BJ (cell line): ENCODE measurements at regions not wholly inside any gene's neighbourhood (a gene's known extent, or its start where the extent isn't known, plus 50 kb on each side); places are given as distances from the start of the nearest gene placed in this dataset.
"Not testable (repeated sequence)": the region's sequence is repeated elsewhere in the genome, so short reads cannot be mapped to it uniquely, and the experiment has no call there.

Source experiments
- CTCF ChIA-PET: fragments of 350-600 bp; formaldehyde crosslinking; extraction: SDS; loops from one replicate; lab custom pipeline; 2021; ENCODE audit warnings: antibody characterized with exemption, inconsistent platforms; lab: Yijun Ruan, JAX
- POLR2A ChIA-PET: fragments of 300-600 bp; sonication (Branson Sonifier 250); formaldehyde crosslinking; extraction: SDS; loops from one replicate; lab custom pipeline; 2021; ENCODE audit warnings: antibody characterized with exemption; lab: Charles Lee
- DNase-seq: peaks from one replicate; pipeline ENCODE4 v3.0.0-alpha.2; 2011; ENCODE audit warnings: low read depth
- H3K27me3 ChIP-seq: 2 replicates; pipeline ENCODE4 v1.6.0; 2011; ENCODE audit warnings: low read length; ENCODE audit not compliant: control insufficient read depth, insufficient read depth
- H3K36me3 ChIP-seq: 2 replicates; pipeline ENCODE4 v1.5.1; 2011; ENCODE audit warnings: low read length; ENCODE audit not compliant: control insufficient read depth, insufficient read depth
- H3K4me3 ChIP-seq: 2 replicates; pipeline ENCODE4 v1.5.1; 2011; ENCODE audit warnings: low read depth, mild to moderate bottlenecking, control low read depth, low read length
- CTCF ChIP-seq: IDR thresholded peaks from 2 replicates; pipeline ENCODE4 v1.5.1; 2011; ENCODE audit warnings: low read depth, mild to moderate bottlenecking, control low read depth, inconsistent platforms, low read length, moderate library complexity; ENCODE audit not compliant: insufficient read depth

GRCh38 chr1:192890134-192890533 is 81.3 kb downstream of the RGS2 start:
- ChIA-PET POLR2A (no interaction called here), CTCF (no interaction called here)
- H3K36me3 ChIP-seq, result no peaks in the 10 kb centered on the region
- no peak overlapping the region for H3K4me3 ChIP-seq
- H3K27me3 ChIP-seq, result no peaks in the 10 kb centered on the region
- TF ChIP-seq CTCF, result no peak
- DNase-seq, result no peak

- ChIA-PET POLR2A (no interaction called here), CTCF (no interaction called here)
- no peak for DNase-seq
- TF ChIP-seq CTCF, result no peak
- Histone ChIP-seq H3K36me3 (no peaks in the 10 kb centered on the region), H3K4me3 (no peak overlapping the region), H3K27me3 (no peaks in the 10 kb centered on the region)
Observed at GRCh38 chr1:192892934-192893333, 84.1 kb downstream of the RGS2 start.

GRCh38 chr1:192895487-192895886 is 86.6 kb downstream of the RGS2 start:
- H3K27me3 ChIP-seq, H3K36me3 ChIP-seq, CTCF ChIA-PET, POLR2A ChIA-PET, DNase-seq, H3K4me3 ChIP-seq: not testable (repeated sequence)

- no peak overlapping the region for H3K4me3 ChIP-seq
- POLR2A ChIA-PET, result no interaction called here
- no peaks in the 10 kb centered on the region for H3K36me3 ChIP-seq
- no peaks in the 10 kb centered on the region for H3K27me3 ChIP-seq
- CTCF ChIA-PET, result no interaction called here
- DNase-seq, result no peak
- no peak for TF ChIP-seq CTCF
Observed at GRCh38 chr1:192896376-192896775, 87.5 kb downstream of the RGS2 start.

GRCh38 chr1:192901500-192901899 is 92.7 kb downstream of the RGS2 start:
- Histone ChIP-seq H3K36me3 (no peaks in the 10 kb centered on the region), H3K27me3 (no peaks in the 10 kb centered on the region), H3K4me3 (no peak overlapping the region)
- ChIA-PET POLR2A (no interaction called here), CTCF (no interaction called here)
- DNase-seq, result no peak
- TF ChIP-seq CTCF, result no peak

GRCh38 chr1:192903142-192903541 is 94.3 kb downstream of the RGS2 start:
- Histone ChIP-seq H3K27me3 (no peaks in the 10 kb centered on the region), H3K36me3 (no peaks in the 10 kb centered on the region), H3K4me3 (no peak overlapping the region)
- no peak for DNase-seq
- TF ChIP-seq CTCF, result no peak
- ChIA-PET POLR2A (no interaction called here), CTCF (interaction anchor here (0.6 kb wide), 1 partner anchor 423 kb away, joined by 3 read pairs; no protein-coding TSS in a partner anchor)
